NCI-H2029 (cell line): ENCODE measurements at regions not wholly inside any gene's neighbourhood (a gene's known extent, or its start where the extent isn't known, plus 50 kb on each side); places are given as distances from the start of the nearest gene placed in this dataset.

Experiments
- DNase-seq: peaks from one replicate; lab custom pipeline; 2025; lab: John Stamatoyannopoulos, UW

DNA sequence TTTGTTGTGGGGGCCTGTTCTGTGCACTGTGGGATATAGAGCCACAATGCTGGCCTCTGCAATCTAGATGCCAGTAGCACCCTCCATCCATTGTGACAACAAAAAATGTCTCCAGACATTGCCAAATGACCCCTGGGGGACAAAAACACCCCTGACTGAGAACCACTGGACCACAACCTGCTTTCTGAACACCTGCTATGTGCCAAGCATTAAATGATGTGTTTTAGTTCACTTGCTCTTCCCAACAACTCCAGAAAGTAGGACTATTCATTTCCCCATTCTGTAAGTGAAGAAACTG lies 367.0 kb upstream of the ERCC4 start:
- DNase-seq = no peak

DNA sequence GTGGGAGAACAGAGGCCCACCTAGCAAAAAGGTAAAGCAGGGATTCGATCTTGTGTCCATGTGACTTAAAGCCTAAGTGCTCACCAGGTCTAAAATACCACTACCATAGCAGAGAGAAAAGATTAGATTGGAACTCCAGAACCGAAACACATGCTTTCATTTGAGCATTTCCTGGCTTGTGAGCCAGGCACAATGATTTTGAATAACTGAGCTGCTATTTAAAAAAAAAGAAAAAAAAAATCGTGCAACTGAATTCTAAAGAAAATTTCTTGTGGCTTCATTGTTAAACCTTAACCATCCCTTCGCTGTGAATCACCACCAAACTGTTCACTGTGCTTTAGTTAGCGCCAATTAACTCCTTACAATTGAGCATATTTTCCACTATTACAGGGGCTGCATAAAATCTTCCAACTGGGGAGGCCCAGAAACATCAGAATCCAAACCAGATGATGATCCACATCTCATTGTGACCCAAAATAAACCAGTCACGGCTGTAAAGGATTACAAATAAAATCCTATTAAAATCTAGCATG lies 366.4 kb upstream of the ERCC4 start:
- DNase-seq = no peak

GRCh38 chr16:13554005-13554404 lies 365.9 kb upstream of the ERCC4 start:
- DNase-seq = no peak

DNA sequence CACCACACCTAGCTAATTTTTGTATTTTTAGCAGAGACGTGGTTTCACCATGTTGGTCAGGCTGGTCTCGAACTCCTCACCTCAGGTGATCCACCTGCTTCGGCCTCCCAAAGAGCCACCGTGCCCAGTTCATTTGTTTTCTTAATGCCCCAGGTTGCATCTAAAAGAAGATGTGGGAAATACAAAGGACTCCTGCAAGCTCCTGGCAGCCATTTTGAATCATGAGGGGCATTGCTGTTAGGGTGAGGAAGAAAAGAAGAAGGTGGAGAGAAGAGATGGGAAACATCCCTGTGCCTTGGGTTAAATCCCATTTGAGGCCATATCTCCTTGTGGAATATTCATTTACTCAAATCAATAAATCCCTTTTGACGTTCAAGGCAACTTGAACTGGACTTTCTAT lies 365.3 kb upstream of the ERCC4 start:
- no peak for DNase-seq

GRCh38 chr16:13557418-13557817 lies 362.5 kb upstream of the ERCC4 start:
- DNase-seq = no peak

DNA sequence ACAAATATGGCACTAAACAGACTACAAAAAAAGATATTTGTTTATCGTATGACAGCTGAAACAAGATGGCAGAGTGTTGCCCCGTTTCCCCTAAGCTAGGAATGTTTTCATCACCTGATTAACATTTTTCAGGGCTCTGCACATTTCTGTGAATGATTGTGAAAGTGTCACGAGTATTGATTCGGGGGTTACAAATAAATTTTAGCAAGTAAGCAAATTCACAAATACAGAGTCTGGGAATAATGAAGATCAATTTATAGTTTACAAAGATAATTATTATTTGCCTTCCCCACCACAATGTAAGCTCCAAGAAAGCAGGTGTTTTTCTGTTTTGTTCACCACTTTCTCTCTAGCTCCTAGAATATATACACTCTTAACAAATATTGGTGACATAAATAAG lies 361.2 kb upstream of the ERCC4 start:
- DNase-seq = no peak

- DNase-seq = no peak
Measured at GRCh38 chr16:13559624-13560023, 360.3 kb upstream of the ERCC4 start.

DNA sequence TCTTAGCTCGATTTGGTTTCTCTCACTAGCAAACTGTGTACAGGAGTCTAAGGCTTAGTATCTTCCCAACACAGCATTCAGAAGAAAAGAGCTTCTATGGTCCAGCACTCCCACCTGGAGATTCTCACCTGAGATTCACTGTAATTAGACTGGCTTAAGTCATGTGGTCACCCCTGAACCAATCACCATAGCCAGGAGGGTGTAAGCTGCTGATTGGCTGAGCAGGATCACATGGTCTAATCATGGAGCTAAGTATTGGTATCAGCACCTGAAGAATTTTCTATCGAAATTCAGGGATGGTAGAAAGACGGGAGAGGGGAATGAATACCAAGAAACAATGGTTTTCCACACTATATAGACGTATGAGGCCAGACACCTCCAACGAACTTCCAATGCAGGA lies 359.8 kb upstream of the ERCC4 start:
- no peak for DNase-seq

DNA sequence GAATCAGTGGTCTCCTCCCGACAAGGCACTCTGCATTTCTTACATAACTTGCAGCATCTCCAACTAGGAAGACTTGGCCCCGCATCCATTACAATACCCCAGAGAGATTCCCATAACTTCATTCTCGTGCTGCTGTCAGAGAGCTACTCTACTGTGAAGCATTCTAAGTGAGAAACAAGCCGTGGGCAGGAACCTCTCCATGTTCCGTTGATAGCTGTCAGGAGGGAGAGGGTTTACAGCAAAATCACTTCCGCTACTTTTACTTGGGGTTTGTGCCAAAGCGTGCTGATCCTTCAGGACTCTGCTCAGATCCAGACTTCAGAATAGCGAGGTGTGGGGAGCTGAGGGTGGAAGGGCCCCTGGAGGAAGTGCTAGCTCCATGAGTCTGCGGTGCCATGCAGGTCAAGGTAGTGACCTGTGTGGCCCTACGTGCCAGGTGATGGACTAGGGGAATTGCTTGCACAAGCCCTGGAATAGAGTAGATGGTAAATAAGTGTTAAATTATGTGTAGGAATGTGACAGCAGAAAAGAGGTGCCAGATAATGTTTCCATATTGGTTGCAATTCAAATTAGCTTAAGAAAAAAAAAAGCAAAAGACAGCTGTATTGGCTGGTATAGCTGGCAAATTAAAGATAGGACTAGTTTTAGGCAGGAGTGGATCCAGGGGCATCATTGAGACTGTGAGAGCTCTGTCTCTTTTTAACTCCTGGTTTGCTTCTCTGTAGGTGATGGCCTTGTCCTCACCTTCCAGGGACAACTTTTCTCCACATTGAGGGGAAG lies 358.5 kb upstream of the ERCC4 start:
- DNase-seq = no peak

- DNase-seq = no peak
Measured at GRCh38 chr16:13568803-13569202, 351.2 kb upstream of the ERCC4 start.

- no peak for DNase-seq
Measured at GRCh38 chr16:13569986-13570385, 350.0 kb upstream of the ERCC4 start.

- DNase-seq = no peak
Measured at GRCh38 chr16:13571036-13571435, 348.9 kb upstream of the ERCC4 start.

GRCh38 chr16:13573903-13574302 lies 346.1 kb upstream of the ERCC4 start:
- no peak for DNase-seq

GRCh38 chr16:13586051-13586450 lies 333.9 kb upstream of the ERCC4 start:
- no peak for DNase-seq

DNA sequence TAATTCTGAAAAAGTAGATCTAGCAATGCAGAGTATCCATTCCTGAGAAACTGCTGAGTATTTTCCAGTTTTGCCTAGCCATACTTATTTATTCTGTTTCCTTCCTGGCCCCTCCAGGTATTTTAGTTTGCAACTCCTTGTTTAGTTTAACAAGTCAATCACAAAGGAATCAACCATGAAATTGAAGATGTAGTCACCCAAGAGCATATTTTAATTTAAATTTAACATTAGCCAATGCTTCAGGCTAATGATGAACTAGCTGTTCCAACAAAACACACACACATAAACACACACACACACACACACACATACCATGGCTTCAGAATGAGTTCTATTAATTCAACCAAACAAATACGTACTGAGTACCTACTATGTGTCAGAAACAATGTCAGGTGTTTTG lies 332.8 kb upstream of the ERCC4 start:
- no peak for DNase-seq

GRCh38 chr16:13594823-13595222 lies 325.1 kb upstream of the ERCC4 start:
- DNase-seq = no peak

DNA sequence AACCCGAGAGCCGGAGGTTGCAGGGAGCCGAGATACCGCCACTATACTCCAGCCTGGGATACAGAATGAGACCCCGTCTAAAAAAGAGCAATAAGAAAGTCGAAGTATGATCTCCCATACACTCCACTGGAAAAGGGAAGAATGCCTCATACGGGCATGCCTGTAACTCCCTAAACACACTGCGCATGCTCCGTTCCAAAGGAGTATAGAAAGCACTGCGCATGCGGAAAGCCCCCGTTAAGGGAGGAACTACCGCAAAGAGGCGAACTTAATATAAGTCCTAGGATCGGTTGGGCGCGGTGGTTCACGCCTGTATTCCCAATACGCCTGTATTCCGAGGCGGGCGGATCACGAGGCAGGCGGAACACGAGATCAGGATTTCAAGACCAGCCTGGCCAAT lies 313.1 kb upstream of the ERCC4 start:
- DNase-seq = no peak

DNA sequence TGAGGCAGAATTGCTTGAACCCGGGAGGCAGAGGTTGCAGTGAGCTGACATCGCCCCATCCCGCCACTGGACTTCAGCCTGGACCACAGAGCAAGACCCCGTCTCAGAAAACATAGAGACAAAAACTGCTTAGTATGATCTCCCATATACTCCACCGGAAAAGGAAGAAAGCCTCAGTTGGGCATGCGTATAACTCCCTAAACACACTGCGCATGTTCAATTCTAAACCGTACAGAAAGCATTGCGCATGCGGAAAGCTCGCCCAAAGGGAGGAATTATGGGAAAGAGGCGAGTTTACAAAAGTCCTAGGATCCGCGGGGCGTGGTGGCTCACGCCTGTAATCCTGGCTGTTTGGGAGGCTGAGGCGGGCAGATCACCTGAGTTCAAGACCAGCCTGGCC lies 312.7 kb upstream of the ERCC4 start:
- no peak for DNase-seq

DNA sequence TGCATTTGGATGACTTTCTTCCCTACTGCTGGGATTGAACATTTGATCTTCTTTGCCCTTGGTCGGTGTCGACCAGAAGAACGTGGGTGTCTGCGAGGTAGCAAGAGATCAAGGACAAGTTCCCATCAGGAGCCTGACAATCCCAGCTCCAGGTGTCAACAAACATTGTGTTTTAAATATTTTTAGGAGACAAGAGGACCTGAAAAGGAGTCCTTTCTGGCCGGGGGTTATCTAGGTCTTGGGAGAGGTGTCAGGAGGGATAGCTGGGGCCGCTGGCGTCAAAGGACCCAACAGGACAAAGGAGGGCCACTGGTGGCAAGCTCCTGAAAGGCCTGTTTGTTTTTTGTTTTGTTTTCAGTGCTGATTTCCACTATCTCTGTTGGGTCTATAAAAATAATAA lies 308.4 kb upstream of the ERCC4 start:
- no peak for DNase-seq

- DNase-seq = no peak
Measured at GRCh38 chr16:13612623-13613022, 307.3 kb upstream of the ERCC4 start.

- DNase-seq = no peak
Measured at GRCh38 chr16:13613165-13613564, 306.8 kb upstream of the ERCC4 start.

DNA sequence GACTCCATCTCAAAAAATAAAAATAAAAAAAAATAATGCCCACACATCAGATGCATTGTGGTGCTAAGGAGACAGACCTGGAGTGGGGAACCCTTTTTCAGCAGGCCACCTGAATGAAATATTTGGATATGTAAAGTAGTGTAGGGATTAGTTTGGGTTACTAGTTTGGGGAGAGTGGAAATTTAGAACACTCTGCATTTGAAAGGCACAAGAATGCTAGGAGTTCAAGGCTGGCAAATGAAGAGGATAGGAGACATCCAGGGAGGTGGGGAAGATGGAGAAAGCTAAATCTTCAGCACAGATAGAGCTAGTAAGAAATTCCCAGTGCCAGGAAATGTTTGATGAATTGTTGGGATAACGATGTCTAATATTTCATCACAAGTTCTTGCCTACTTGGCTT lies 298.3 kb upstream of the ERCC4 start:
- no peak for DNase-seq

DNA sequence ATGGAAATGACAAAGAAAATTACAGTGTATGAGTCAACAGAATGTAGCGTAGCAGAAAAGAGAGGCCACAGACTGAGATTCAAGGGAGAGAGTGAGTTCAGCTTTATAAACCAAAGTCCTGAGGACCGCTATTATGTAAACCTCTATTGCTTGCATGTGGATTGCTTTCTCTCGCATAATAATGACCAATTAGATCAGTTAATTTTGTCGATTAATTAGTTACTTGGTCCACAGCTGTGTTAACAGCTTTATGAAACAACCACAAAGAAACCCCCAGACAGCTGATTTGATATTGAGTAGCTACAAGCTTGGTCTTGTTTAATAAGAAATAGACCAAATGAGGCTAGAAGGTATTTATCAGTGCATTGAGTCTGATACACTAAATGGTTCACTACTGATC lies 291.8 kb upstream of the ERCC4 start:
- DNase-seq = no peak

GRCh38 chr16:13629704-13630103 lies 290.2 kb upstream of the ERCC4 start:
- no peak for DNase-seq
